HEK293T (cell line): ENCODE measurements at regions not wholly inside any gene's neighbourhood (a gene's known extent, or its start where the extent isn't known, plus 50 kb on each side); places are given as distances from the start of the nearest gene placed in this dataset.

Experiments
- BHLHE40 ChIP-seq: fragments of 450-650 bp; IDR thresholded peaks from 2 replicates; pipeline ENCODE4 v1.6.1; 2016; ENCODE audit warnings: mild to moderate bottlenecking, moderate library complexity, borderline replicate concordance
- ELF4 ChIP-seq: fragments of 450-650 bp; IDR thresholded peaks from 2 replicates; pipeline ENCODE4 v1.6.1; 2017; ENCODE audit warnings: antibody characterized with exemption
- FOXA1 ChIP-seq: fragments of 450-650 bp; IDR thresholded peaks from 2 replicates; pipeline ENCODE4 v1.6.1; 2016; ENCODE audit warnings: mild to moderate bottlenecking
- FOXM1 ChIP-seq: fragments of 450-650 bp; IDR thresholded peaks from 2 replicates; pipeline ENCODE4 v1.6.1; 2017; ENCODE audit warnings: mild to moderate bottlenecking, borderline replicate concordance
- L3MBTL2 ChIP-seq: fragments of 450-650 bp; conservative IDR thresholded peaks from 2 replicates; pipeline ENCODE4 v1.6.1; 2016; ENCODE audit warnings: mild to moderate bottlenecking
- LEF1 ChIP-seq: fragments of 450-650 bp; IDR thresholded peaks from 2 replicates; pipeline ENCODE4 v1.6.1; 2017; ENCODE audit warnings: mild to moderate bottlenecking, borderline replicate concordance
- PKNOX1 ChIP-seq: fragments of 450-650 bp; IDR thresholded peaks from 2 replicates; pipeline ENCODE4 v1.6.1; 2016
- SP1 ChIP-seq: fragments of 450-650 bp; IDR thresholded peaks from 2 replicates; pipeline ENCODE4 v1.6.1; 2017
- SUZ12 ChIP-seq: fragments of 450-650 bp; IDR thresholded peaks from 2 replicates; pipeline ENCODE4 v1.6.1; 2016; ENCODE audit warnings: mild to moderate bottlenecking
- TARDBP ChIP-seq: fragments of 450-650 bp; IDR thresholded peaks from 2 replicates; pipeline ENCODE4 v1.6.1; 2016

- TF ChIP-seq SUZ12: no peak
- TF ChIP-seq LEF1: no peak
- TF ChIP-seq TARDBP: no peak
- TF ChIP-seq FOXM1: no peak
- TF ChIP-seq SP1: no peak
- no peak for TF ChIP-seq L3MBTL2
- TF ChIP-seq ELF4: no peak
- TF ChIP-seq BHLHE40: no peak
- no peak for TF ChIP-seq FOXA1
- no peak for TF ChIP-seq PKNOX1
These were observed 210.9 kb upstream of the MANEA start for GRCh38 chr6:95366414-95366813.
